IPS DF 6.9 (cell line): ENCODE measurements at regions not wholly inside any gene's neighbourhood (a gene's known extent, or its start where the extent isn't known, plus 50 kb on each side); places are given as distances from the start of the nearest gene placed in this dataset.
A peak's percentile ranks its signal among the peaks of the same experiment; 100 is the strongest.

Experiments used
- DNase-seq: peaks from one replicate; pipeline ENCODE4 v3.0.0-alpha.2; 2013; ENCODE audit warnings: low read depth, low spot score
- H3K27ac ChIP-seq: one replicate; pipeline ENCODE4 v1.5.1; 2013; ENCODE audit warnings: low read length, control low read depth
- H3K27me3 ChIP-seq: 2 replicates; pipeline ENCODE4 v1.6.1; 2013; ENCODE audit warnings: mild to moderate bottlenecking, low read length; ENCODE audit not compliant: control insufficient read depth, insufficient read depth
- H3K36me3 ChIP-seq: 2 replicates; pipeline ENCODE4 v1.6.1; 2013; ENCODE audit warnings: low read length; ENCODE audit not compliant: control insufficient read depth, insufficient read depth
- H3K4me1 ChIP-seq: 2 replicates; pipeline ENCODE4 v1.6.1; 2013; ENCODE audit warnings: low read length; ENCODE audit not compliant: control insufficient read depth, insufficient read depth
- H3K4me3 ChIP-seq: 2 replicates; pipeline ENCODE4 v1.5.1; 2013; ENCODE audit warnings: mild to moderate bottlenecking, low read length
- H3K9me3 ChIP-seq: 2 replicates; pipeline ENCODE4 v1.6.1; 2013; ENCODE audit warnings: low read length, inconsistent platforms; ENCODE audit not compliant: control insufficient read depth, insufficient read depth
- WGBS: extraction: QIAGEN DNeasy Blood & Tissue Kit; methylation state at CpG from one replicate; pipeline ENCODE4 v1.1.7; 2013; ENCODE audit warnings: mixed read lengths, missing lambda C conversion rate; ENCODE audit not compliant: insufficient read length, insufficient coverage; 5-methylcytosine and 5-hydroxymethylcytosine counted together

DNA sequence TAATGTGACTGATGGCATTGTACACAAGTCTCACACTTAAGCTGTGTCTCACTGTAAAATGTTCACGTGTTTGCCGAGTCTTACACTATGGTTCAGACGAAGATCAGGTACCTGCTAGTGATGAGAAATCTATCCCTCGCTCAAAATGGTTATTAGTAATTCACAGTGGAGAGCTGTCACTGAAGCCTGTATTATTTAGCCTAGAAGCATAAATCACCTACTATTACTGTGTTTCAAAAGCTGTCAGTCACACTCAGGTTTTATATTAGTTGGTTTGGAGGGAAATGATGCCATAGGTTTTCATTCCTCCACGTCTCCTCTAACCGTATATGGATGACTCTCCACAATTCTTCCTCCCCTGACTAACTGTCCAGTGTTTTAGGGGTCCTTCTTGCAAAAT is 292.4 kb upstream of the ZEB2 start:
- no peak overlapping the region for H3K4me3 ChIP-seq
- H3K4me1 ChIP-seq: no peaks in the 10 kb centered on the region
- no peaks in the 10 kb centered on the region for H3K27me3 ChIP-seq
- H3K27ac ChIP-seq: no peak overlapping the region
- no peaks in the 10 kb centered on the region for H3K36me3 ChIP-seq
- no CpG with 5 or more reads among the region's 6 CpGs for WGBS
- H3K9me3 ChIP-seq: no peaks in the 10 kb centered on the region
- no peak for DNase-seq

DNA sequence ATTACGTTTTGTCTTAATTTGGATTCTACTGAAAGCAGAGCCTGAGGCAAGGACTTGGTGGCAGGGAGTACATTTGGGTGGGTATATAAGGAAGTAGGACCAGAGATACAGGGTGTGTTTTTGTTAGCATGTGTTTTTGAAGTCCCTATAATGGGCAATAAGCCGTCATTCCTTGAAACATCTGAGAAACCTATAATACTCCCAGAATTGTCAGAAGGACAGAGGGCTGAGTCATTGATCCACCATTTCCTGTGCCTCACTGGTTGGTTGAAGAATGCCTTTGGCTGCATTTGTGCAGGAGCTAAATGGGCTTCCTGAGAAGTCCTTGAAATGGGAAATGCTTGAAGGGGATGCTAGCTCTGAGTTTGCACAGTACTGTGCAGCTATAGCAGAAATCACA is 281.8 kb upstream of the ZEB2 start:
- H3K4me1 ChIP-seq: peaks cover 1% of the 10 kb centered on the region
- WGBS: no CpG with 5 or more reads among the region's 2 CpGs
- peak; percentile 2 for DNase-seq
- H3K4me3 ChIP-seq: no peak overlapping the region
- no peaks in the 10 kb centered on the region for H3K9me3 ChIP-seq
- H3K36me3 ChIP-seq: no peaks in the 10 kb centered on the region
- H3K27ac ChIP-seq: no peak overlapping the region
- no peaks in the 10 kb centered on the region for H3K27me3 ChIP-seq

DNA sequence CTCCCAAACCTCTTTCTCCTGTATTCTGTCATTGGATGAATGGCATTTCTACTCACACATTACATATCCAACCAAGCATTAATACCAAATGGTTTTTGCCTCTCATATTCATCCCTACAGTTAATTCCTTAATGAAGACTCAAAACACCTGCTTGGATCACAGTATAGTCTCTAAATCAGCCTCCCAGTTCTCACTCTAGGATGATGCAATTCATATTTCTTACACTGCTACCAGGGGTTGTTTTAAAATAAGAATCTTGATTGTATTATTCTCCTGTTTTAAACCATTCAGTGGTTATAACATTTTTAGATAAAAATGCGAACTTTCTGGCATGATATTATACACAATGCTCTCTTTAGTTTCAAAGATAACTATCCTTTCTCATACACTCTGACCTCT is 281.4 kb upstream of the ZEB2 start:
- DNase-seq: no peak
- H3K9me3 ChIP-seq: no peaks in the 10 kb centered on the region
- WGBS: no CpG with 5 or more reads among the region's 1 CpG
- H3K27me3 ChIP-seq: no peaks in the 10 kb centered on the region
- H3K4me3 ChIP-seq: no peak overlapping the region
- peaks cover 1% of the 10 kb centered on the region for H3K4me1 ChIP-seq
- H3K27ac ChIP-seq: no peak overlapping the region
- H3K36me3 ChIP-seq: no peaks in the 10 kb centered on the region

DNA sequence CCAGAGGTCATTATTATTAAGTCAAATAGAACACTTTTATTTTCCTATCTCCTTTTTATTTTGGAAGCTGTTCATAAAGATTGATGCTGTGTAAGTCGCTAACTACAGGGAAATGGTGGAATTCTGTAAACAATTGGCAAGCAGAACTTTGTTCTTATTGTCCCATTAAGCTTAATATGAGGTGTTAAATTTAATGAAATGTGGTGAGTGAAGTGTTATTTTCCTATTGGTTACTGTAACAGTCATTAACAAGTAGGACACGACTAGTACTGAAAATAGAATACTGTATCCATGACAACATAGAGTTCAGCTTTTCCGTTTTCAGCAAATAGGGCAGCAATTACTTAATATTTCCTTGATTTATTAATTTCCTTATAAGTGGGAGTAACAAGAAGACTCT is 279.1 kb upstream of the ZEB2 start:
- H3K4me3 ChIP-seq: no peak overlapping the region
- no CpG with 5 or more reads among the region's 3 CpGs for WGBS

DNA sequence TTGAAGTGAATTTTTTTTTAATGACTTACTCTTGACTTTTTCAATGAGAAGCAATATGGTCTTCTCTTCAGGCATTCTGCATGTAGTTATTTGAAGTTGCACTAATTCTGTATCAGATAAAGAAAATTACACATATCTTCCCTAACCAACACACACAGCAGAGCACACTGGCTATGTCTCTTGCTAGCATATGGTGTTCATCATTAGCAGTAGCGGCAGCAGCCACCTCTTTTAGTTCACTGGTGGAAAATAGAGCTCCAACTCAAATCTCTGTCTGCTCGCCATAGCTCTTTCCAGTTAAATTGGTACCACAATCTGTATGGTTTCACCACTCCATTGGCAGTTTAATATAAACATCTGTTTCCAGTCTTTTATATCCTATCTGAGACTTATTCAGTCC is 278.1 kb upstream of the ZEB2 start:
- no peaks in the 10 kb centered on the region for H3K27me3 ChIP-seq
- H3K9me3 ChIP-seq: no peaks in the 10 kb centered on the region
- no peak for DNase-seq
- no CpG with 5 or more reads among the region's 2 CpGs for WGBS
- H3K36me3 ChIP-seq: no peaks in the 10 kb centered on the region
- no peak overlapping the region for H3K27ac ChIP-seq
- peaks cover 1% of the 10 kb centered on the region for H3K4me1 ChIP-seq
- H3K4me3 ChIP-seq: no peak overlapping the region

More for the DNA sequence above, 279.1 kb upstream of the ZEB2 start:
- Histone ChIP-seq H3K27me3 (no peaks in the 10 kb centered on the region), H3K4me1 (peaks cover 1% of the 10 kb centered on the region), H3K9me3 (no peaks in the 10 kb centered on the region), H3K27ac (no peak overlapping the region), H3K36me3 (no peaks in the 10 kb centered on the region)
- no peak for DNase-seq

DNA sequence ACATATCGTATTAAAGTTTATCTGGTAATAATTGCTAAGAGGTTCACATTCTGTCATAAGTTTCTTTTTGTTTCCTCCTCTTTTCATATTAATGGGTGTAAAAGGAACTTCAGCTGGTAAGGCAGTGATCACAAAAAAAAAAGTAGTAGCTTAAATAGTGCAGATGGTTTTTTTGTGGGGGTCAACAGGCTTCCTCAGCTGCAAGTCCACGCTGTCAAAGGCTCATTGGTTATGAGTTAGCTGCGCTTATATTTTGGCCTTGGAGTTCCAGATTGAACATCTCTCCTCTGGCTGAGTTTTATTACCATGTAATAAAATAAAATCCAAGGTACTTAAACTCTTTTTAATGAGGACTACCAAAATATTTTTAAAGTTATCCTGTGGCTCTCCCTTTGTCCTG is 277.0 kb upstream of the ZEB2 start:
- no peaks in the 10 kb centered on the region for H3K9me3 ChIP-seq
- H3K4me3 ChIP-seq: no peak overlapping the region
- DNase-seq: no peak
- no peaks in the 10 kb centered on the region for H3K36me3 ChIP-seq
- H3K27me3 ChIP-seq: no peaks in the 10 kb centered on the region
- no peak overlapping the region for H3K27ac ChIP-seq
- WGBS: no CpG with 5 or more reads among the region's 3 CpGs
- H3K4me1 ChIP-seq: peaks cover under 1% of the 10 kb centered on the region

DNA sequence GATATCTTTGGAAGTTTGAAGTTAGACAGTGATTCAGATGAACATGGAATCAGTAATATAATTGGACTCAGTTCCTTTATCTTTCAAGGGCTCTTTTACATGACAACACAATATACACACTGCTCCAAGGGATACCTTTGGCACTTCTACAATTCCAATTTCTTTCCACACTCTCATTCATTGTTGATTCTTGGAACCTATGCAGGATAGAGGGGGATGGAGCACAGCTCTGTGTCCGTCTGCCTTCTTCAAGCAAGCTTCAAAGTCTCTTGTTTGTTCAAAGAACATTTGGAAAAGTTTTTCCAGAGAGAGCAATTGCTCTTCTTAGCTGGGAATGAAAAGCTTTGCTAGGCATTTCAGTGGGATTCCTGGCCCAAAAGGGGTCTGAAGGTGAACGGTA is 276.2 kb upstream of the ZEB2 start:
- no peak overlapping the region for H3K4me3 ChIP-seq
- no peaks in the 10 kb centered on the region for H3K4me1 ChIP-seq
- H3K9me3 ChIP-seq: no peaks in the 10 kb centered on the region
- H3K27ac ChIP-seq: no peak overlapping the region
- no peak for DNase-seq
- no peaks in the 10 kb centered on the region for H3K27me3 ChIP-seq
- no CpG with 5 or more reads among the region's 2 CpGs for WGBS
- no peaks in the 10 kb centered on the region for H3K36me3 ChIP-seq

DNA sequence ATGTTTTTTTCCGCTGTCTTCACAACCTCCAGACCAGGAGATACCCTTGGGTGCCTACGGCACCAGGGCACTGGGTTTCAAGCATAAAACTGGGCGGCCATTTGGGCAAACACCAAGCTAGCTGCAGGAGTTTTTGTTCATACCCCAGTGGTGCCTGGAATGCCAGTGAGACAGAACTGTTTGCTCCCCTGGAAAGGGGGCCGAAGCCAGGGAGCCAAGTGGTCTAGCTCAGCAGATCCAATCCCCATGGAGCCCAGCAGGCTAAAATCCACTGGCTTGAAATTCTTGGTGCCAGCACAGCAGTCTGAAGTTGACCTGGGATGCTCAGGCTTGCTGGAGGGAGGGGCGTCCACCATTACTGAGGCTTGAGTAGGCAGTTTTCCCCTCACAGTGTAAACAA is 265.3 kb upstream of the ZEB2 start:
- H3K27ac ChIP-seq: no peak overlapping the region
- DNase-seq: no peak
- no peak overlapping the region for H3K4me3 ChIP-seq
- H3K4me1 ChIP-seq: no peaks in the 10 kb centered on the region
- WGBS: no CpG with 5 or more reads among the region's 5 CpGs
- H3K27me3 ChIP-seq: no peaks in the 10 kb centered on the region
- H3K9me3 ChIP-seq: no peaks in the 10 kb centered on the region
- no peaks in the 10 kb centered on the region for H3K36me3 ChIP-seq

DNA sequence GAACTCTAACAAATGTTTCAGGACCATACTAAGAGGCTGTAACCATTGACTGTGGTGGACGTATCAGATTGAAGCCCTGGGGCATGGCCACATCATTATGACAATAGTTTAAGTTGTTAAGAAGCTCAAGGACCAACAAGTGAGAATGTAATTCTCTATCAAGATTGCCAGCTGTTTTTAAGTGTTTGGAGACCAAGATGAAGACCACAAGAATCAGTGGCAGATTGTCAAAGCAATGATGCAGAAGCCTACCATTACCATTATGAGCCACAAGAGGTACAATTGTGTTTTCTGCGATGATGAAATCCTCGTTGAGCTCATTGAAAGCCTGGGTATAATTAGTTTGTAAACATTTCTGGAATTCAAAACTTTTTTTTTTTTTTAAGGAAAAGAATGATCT is 261.1 kb upstream of the ZEB2 start:
- Histone ChIP-seq H3K4me3 (no peak overlapping the region), H3K27ac (no peak overlapping the region), H3K4me1 (no peaks in the 10 kb centered on the region), H3K36me3 (no peaks in the 10 kb centered on the region), H3K9me3 (no peaks in the 10 kb centered on the region), H3K27me3 (no peaks in the 10 kb centered on the region; the same call in 1 of the 2 replicates)
- WGBS: no CpG with 5 or more reads among the region's 3 CpGs
- DNase-seq: no peak

DNA sequence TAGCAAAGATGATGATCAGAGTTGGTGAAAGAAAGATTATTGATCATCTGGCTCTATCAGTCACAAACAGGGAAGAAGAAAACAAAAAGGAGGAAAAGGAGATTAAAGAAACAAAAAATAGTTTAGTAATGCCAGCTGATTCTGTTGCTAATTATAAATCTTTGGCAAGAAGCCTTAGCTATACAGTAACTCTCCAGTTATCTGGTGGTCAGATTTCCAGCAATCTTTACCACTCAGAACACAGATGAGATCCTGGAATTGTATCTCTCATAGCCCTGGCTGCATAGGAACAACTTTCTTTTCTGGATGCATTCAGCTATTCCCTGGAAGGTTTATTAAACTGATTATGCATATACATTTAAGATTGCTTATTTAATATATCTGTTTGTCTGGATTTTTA is 256.8 kb upstream of the ZEB2 start:
- Histone ChIP-seq H3K9me3 (no peaks in the 10 kb centered on the region), H3K36me3 (no peaks in the 10 kb centered on the region), H3K27me3 (no peaks in the 10 kb centered on the region; the same call in 1 of the 2 replicates), H3K4me1 (no peaks in the 10 kb centered on the region), H3K27ac (no peak overlapping the region), H3K4me3 (no peak overlapping the region)
- no peak for DNase-seq

DNA sequence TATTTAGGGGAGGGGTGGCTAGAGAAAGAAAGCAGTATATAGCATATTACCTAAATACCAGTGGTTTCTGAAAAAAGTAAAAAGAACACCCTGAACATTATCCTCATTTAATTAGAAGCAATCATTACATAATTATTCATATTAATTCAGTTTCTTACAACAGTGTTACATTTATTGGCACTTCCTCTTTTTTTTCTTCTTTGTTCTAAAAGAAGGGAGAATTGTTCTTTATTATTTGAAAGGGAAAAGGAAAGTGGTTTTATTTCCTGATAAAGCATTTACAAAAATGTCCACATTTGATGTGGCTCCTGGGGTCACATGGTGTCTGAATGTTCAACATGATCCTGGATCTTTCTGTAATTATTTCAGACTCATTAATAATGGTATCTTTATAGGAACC is 254.9 kb upstream of the ZEB2 start:
- Histone ChIP-seq H3K4me1 (no peaks in the 10 kb centered on the region), H3K27ac (no peak overlapping the region), H3K9me3 (no peaks in the 10 kb centered on the region), H3K27me3 (no peaks in the 10 kb centered on the region; the same call in 1 of the 2 replicates), H3K36me3 (no peaks in the 10 kb centered on the region), H3K4me3 (no peak overlapping the region)
- DNase-seq: no peak
